ENCODE measurements at regions not wholly inside any gene's neighbourhood (a gene's known extent, or its start where the extent isn't known, plus 50 kb on each side); places are given as distances from the start of the nearest gene placed in this dataset.

DNA sequence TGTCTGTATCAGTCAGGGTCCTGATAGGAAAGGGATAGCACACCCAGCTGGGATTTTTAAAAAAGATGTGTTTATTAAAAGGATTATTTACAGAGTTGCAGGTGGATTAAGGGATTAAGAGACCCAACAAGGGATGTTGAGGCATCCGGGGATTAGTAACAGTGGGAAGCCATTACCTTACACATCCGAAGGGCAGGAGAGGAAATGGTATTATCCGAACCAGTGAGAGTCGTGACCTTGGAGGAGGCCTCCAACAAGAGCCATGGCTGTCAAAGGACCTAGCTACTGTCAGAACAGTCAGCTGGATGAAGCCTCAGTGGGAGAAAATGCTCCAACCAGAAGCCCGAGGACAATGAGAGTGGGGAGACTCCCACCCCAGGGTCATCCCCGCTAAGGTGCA, 146.3 kb upstream of the KRAS start:
- TF ChIP-seq, protein P1, sequence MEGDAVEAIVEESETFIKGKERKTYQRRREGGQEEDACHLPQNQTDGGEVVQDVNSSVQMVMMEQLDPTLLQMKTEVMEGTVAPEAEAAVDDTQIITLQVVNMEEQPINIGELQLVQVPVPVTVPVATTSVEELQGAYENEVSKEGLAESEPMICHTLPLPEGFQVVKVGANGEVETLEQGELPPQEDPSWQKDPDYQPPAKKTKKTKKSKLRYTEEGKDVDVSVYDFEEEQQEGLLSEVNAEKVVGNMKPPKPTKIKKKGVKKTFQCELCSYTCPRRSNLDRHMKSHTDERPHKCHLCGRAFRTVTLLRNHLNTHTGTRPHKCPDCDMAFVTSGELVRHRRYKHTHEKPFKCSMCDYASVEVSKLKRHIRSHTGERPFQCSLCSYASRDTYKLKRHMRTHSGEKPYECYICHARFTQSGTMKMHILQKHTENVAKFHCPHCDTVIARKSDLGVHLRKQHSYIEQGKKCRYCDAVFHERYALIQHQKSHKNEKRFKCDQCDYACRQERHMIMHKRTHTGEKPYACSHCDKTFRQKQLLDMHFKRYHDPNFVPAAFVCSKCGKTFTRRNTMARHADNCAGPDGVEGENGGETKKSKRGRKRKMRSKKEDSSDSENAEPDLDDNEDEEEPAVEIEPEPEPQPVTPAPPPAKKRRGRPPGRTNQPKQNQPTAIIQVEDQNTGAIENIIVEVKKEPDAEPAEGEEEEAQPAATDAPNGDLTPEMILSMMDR (IDR thresholded peaks at IDR 0.05; ENCODE audit: low read length): no peak
- TF ChIP-seq EZH2 (IDR thresholded peaks at IDR 0.05; ENCODE audit: borderline replicate concordance, low read length): no peak
